ENCODE measurements at regions not wholly inside any gene's neighbourhood (a gene's known extent, or its start where the extent isn't known, plus 50 kb on each side); places are given as distances from the start of the nearest gene placed in this dataset.

DNA sequence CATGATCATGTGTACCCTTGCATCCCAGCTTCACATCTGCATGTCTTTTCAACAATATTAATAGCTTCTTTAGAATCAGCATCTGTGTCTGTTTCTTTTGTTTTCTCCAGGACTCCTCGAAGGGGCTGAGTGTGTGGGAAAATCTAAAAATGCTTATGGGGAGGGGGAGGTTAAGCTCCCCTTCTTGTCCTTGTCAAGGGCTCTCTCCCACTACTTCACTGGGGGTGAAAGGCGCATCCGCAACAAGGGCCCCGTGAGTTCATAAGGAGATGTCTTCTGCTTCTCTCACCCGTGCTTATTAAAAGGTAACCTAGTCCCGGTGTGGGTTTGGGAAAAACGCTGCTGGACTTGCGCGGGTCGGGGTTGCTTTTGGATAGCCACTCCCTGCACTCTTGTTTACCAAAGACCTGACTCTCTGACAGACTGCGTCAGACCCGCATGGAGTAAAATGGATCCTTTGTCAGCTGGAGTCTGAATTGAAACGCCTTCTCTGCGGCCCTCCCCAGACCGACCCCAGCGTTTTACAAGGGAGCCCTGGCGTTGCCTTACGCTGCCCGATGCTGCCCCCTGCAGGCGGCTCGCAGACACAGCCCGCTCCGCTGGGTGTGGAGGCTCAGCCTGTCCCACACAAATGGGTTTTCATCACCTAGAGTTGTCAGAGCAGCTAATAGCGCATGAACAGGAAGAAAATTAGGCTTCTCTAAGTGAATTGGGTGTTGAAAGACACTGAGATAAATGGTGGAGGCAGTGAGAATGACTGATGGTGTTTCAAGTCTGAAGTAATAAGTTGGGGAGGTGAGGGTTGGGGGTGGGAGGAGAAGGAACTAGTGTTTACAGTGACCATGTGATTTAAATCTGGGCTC, 53.8 kb downstream of the IER5 start:
- Histone ChIP-seq H3K27me3 (no peaks in the 10 kb centered on the region), H3K9me3 (no peaks in the 10 kb centered on the region), H3K36me3 (no peaks in the 10 kb centered on the region), H3K27ac (peak overlapping the region; percentile 82 to 83), H3K4me1 (peaks cover 14 to 20% of the 10 kb centered on the region in 2 donors), H3K4me3 (peak overlapping the region in 1 of 2 donors; percentile 58)
- intact Hi-C loops (cut with DNase I) = loop anchor here (1.0 to 5.0 kb wide), 6 partner anchors 24 to 230 kb away; partner anchors contain the start of gene KIAA1614
- TF ChIP-seq, protein P1, sequence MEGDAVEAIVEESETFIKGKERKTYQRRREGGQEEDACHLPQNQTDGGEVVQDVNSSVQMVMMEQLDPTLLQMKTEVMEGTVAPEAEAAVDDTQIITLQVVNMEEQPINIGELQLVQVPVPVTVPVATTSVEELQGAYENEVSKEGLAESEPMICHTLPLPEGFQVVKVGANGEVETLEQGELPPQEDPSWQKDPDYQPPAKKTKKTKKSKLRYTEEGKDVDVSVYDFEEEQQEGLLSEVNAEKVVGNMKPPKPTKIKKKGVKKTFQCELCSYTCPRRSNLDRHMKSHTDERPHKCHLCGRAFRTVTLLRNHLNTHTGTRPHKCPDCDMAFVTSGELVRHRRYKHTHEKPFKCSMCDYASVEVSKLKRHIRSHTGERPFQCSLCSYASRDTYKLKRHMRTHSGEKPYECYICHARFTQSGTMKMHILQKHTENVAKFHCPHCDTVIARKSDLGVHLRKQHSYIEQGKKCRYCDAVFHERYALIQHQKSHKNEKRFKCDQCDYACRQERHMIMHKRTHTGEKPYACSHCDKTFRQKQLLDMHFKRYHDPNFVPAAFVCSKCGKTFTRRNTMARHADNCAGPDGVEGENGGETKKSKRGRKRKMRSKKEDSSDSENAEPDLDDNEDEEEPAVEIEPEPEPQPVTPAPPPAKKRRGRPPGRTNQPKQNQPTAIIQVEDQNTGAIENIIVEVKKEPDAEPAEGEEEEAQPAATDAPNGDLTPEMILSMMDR (IDR thresholded peaks at IDR 0.05) = peak; percentile 91 to 98 (median 98)
- peak; percentile 56 to 93 for DNase-seq (ENCODE audit: low spot score in 2 of 2)

DNA sequence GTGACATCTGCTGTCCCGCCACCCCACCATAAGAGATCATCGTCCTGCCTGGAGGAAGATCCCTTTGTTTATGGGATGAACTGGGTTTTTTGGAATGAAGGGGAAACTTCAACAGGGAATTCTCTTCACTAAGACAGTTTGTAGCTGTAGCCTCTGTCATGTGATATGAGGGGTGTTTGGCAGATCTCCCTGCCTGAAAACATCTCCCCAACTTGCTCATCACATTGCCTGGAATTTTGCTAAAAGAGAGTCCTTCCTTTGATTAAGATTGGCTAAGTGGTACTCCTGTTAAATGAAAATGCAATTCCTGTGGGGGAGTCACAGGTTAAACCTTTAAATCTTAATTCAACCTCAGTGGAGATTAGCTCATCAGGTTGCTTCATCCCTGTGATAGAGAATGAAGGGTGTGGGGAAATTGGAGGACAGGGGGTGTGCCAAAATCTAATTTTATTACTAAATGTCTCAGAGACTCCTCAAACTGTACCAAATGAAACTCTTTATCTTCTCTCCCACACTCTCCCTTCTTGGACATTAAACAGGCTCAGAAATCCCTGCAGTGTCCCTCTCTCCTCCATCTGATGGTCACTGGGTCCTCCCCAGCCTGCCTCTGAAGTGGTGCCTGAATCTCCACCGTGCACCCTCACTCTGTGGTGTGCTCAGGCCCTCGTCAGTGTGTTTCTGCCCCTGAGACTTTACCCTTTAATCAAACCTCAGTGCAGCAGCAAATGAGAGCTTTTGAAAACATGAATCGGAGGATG, 54.8 kb downstream of the IER5 start:
- no peaks in the 10 kb centered on the region for H3K27me3 ChIP-seq
- no peak overlapping the region for H3K4me3 ChIP-seq
- no peaks in the 10 kb centered on the region for H3K36me3 ChIP-seq
- no peak overlapping the region for H3K27ac ChIP-seq
- TF ChIP-seq, protein P1 (IDR thresholded peaks at IDR 0.05) = no peak
- no peak for DNase-seq (ENCODE audit: low spot score in 2 of 2)
- intact Hi-C loops (cut with DNase I) = loop anchor here (2.0 to 5.0 kb wide), 4 partner anchors 24 to 231 kb away; partner anchors contain the start of gene KIAA1614
- no peaks in the 10 kb centered on the region for H3K9me3 ChIP-seq
- peaks cover 14 to 20% of the 10 kb centered on the region in 2 donors for H3K4me1 ChIP-seq

DNA sequence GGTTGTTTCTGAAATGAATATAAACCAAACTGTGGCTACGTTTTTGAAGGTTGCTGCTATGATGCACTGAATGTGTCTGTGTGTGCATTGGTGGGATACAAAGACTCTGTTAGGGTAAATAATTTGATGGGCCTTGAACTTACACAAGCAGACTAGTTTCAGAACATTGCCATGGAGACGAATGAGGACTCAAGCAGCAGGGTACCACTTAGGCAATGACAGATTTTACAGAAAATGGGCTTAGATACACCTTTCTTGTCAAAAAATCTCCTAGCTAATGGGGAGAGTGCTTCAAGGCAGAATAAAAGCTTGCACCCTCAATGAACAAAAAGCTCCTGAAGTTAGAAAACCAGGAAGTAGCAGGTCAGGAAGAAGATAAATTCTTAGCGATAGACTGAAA, 55.7 kb downstream of the IER5 start:
- Histone ChIP-seq H3K4me1 (peaks cover 14 to 20% of the 10 kb centered on the region in 2 donors), H3K27me3 (no peaks in the 10 kb centered on the region), H3K36me3 (no peaks in the 10 kb centered on the region), H3K27ac (no peak overlapping the region), H3K4me3 (no peak overlapping the region), H3K9me3 (no peaks in the 10 kb centered on the region)
- DNase-seq (ENCODE audit: low spot score in 2 of 2) = no peak
- intact Hi-C loops (cut with DNase I) = loop anchor here (5.0 kb wide), 2 partner anchors 192 to 232 kb away; partner anchors contain the start of gene KIAA1614
- TF ChIP-seq, protein P1 (IDR thresholded peaks at IDR 0.05) = no peak

DNA sequence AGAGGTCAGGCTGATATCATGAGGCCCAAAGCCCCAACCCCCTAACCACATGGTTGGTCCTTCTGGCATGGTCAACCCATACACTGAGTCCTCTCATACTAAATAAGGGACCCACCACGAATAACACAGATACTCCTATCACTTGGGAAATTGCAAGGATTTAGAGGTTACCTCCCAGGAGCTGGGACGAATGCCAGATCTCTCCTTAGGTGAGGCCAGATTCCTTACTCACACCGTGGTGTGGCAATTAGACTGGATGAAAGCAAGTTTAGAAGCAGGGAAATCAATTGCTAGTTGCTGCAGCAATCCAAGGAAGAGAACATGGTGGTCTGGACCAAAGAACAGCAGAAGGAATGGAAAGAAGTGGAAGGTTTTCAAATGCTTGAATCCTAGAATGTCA, 60.1 kb downstream of the IER5 start:
- no peak overlapping the region for H3K4me3 ChIP-seq
- H3K36me3 ChIP-seq = no peaks in the 10 kb centered on the region
- no peaks in the 10 kb centered on the region for H3K27me3 ChIP-seq
- H3K27ac ChIP-seq = no peak overlapping the region
- TF ChIP-seq, protein P1 (IDR thresholded peaks at IDR 0.05) = no peak
- no peak for DNase-seq (ENCODE audit: low spot score in 2 of 2)
- H3K4me1 ChIP-seq = peaks cover 8 to 18% of the 10 kb centered on the region in 2 donors
- intact Hi-C loops (cut with DNase I) = no loop called here
- no peaks in the 10 kb centered on the region for H3K9me3 ChIP-seq

DNA sequence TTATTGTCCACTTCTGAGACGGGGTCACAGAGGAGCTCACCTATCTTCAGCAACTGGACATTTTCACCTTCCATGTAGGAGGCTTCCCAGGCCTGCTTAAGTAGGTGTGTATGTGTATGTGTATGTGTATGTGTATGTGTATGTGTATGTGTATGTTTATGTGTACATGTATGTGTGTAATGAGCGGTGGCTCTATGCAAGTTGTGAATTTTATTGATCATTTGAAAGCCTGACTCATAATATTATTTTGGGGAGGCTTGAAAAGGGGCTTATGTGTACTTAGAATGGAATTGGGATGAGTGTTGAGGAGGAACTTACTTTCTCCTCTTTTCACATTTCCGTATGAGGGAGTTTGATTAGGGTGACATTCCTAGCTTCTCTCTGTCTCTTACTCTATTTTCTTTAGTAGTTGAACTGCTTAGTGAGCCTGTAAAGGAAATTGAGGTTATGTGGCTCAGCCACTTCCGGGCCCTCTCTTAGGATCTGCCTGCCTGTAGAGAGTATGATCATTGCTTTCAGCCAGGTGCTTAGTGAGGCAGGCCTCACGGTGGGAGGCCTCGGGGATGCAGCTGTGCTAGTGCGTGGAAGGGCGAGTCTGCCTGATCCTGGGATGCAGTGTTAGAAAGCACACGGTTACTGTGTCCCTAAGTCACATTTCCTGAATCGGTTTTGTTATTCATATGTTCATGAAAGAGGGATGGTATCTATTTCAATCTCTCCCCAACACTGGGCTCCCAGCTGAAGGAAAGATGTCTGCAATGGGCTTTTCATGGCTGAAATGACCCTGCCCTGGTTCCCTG, 61.0 kb downstream of the IER5 start:
- DNase-seq (ENCODE audit: low spot score in 2 of 2) = no peak
- H3K27me3 ChIP-seq = no peaks in the 10 kb centered on the region
- H3K9me3 ChIP-seq = no peaks in the 10 kb centered on the region
- peak overlapping the region; percentile 30 to 92 for H3K27ac ChIP-seq
- H3K4me1 ChIP-seq = peaks cover 8 to 20% of the 10 kb centered on the region in 2 donors
- no peaks in the 10 kb centered on the region for H3K36me3 ChIP-seq
- TF ChIP-seq, protein P1 (IDR thresholded peaks at IDR 0.05) = no peak
- H3K4me3 ChIP-seq = no peak overlapping the region
- intact Hi-C loops (cut with DNase I) = loop anchor here (5.0 to 10.0 kb wide), 4 partner anchors 517 to 1245 kb away; partner anchors contain the start of genes ACBD6, GLUL and XPR1

All from ascending aorta (tissue), 2 donors.